ENCODE measurements at regions not wholly inside any gene's neighbourhood (a gene's known extent, or its start where the extent isn't known, plus 50 kb on each side); places are given as distances from the start of the nearest gene placed in this dataset.

GRCh38 chr13:111598747-111599146 is 278.3 kb downstream of the TEX29 start:
- no peaks in the 10 kb centered on the region for H3K9me3 Mint-ChIP-seq
- H3K4me3 Mint-ChIP-seq, result no peak overlapping the region
- DNase-seq, result no peak
- H3K27ac Mint-ChIP-seq, result no peak overlapping the region
- H3K4me1 Mint-ChIP-seq, result no peaks in the 10 kb centered on the region
- H3K36me3 Mint-ChIP-seq, result no peaks in the 10 kb centered on the region
- POLR2A ChIA-PET, result no interaction called here
- H3K27me3 Mint-ChIP-seq, result no peaks in the 10 kb centered on the region
- no peak for ATAC-seq (ENCODE audit: low read depth)

DNA sequence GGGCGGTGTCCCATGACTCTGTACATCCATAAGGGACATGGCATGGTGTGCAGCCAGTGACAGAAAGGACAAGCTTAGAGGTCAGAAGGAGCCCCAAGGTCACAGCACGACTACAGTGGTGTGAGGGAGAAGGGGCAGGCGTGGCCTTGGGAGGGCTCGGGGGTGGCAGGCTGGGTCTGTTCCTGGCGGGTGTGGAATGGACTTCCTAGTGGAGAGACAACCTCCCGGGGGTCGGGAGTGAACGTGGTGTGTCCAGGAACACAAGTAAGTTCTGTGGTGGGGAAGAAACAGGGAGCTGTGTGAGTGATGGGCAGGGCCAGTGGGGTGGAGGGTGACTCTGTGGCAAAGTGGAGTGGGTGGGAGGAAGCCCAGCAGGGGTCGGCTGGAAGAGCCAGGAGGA is 279.3 kb downstream of the TEX29 start:
- POLR2A ChIA-PET, result no interaction called here
- no peak for ATAC-seq (ENCODE audit: low read depth)
- H3K4me3 Mint-ChIP-seq, result no peak overlapping the region
- no peak for DNase-seq
- H3K27me3 Mint-ChIP-seq, result no peaks in the 10 kb centered on the region
- no peak overlapping the region for H3K27ac Mint-ChIP-seq
- H3K4me1 Mint-ChIP-seq, result no peaks in the 10 kb centered on the region
- H3K9me3 Mint-ChIP-seq, result no peaks in the 10 kb centered on the region
- no peaks in the 10 kb centered on the region for H3K36me3 Mint-ChIP-seq

- Mint-ChIP-seq H3K4me3 (no peak overlapping the region), H3K27ac (no peak overlapping the region), H3K9me3 (no peaks in the 10 kb centered on the region), H3K36me3 (no peaks in the 10 kb centered on the region), H3K4me1 (no peaks in the 10 kb centered on the region), H3K27me3 (no peaks in the 10 kb centered on the region)
- ATAC-seq (ENCODE audit: low read depth) (no peak), DNase-seq (no peak)
- POLR2A ChIA-PET, result no interaction called here
These were observed 282.4 kb downstream of the TEX29 start for GRCh38 chr13:111602874-111603273.

- POLR2A ChIA-PET, result no interaction called here
- ATAC-seq (ENCODE audit: low read depth), result no peak
- H3K36me3 Mint-ChIP-seq, result no peaks in the 10 kb centered on the region
- H3K27ac Mint-ChIP-seq, result no peak overlapping the region
- H3K9me3 Mint-ChIP-seq, result no peaks in the 10 kb centered on the region
- no peaks in the 10 kb centered on the region for H3K27me3 Mint-ChIP-seq
- H3K4me1 Mint-ChIP-seq, result no peaks in the 10 kb centered on the region
- DNase-seq, result no peak
- H3K4me3 Mint-ChIP-seq, result no peak overlapping the region
These were observed 283.7 kb downstream of the TEX29 start for GRCh38 chr13:111604097-111604496.

DNA sequence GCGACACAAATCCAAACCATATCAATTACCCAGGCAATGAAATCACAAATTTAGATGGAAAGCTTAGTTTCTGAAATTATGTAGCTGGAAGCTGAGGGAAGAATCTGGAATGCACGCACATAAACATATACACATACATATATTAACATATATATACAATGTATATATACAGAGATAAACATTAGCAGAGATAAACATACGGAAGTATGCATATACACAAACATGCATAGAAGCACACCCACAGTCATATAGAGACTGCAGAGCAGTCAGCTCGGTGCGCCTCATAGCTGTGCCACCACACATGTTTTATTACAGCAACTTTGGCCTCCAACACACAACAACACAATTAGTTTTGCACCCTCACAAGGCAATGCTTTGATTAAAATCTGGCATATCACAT is 288.1 kb downstream of the TEX29 start:
- H3K9me3 Mint-ChIP-seq, result no peaks in the 10 kb centered on the region
- ATAC-seq (ENCODE audit: low read depth), result no peak
- peaks cover 3% of the 10 kb centered on the region for H3K4me1 Mint-ChIP-seq
- no peaks in the 10 kb centered on the region for H3K36me3 Mint-ChIP-seq
- no peak overlapping the region for H3K4me3 Mint-ChIP-seq
- no peaks in the 10 kb centered on the region for H3K27me3 Mint-ChIP-seq
- no peak overlapping the region for H3K27ac Mint-ChIP-seq
- POLR2A ChIA-PET, result no interaction called here
- no peak for DNase-seq

- POLR2A ChIA-PET, result no interaction called here
- Mint-ChIP-seq H3K4me1 (peaks cover 3% of the 10 kb centered on the region), H3K9me3 (no peaks in the 10 kb centered on the region), H3K4me3 (no peak overlapping the region), H3K36me3 (no peaks in the 10 kb centered on the region), H3K27ac (no peak overlapping the region), H3K27me3 (no peaks in the 10 kb centered on the region)
- ATAC-seq (ENCODE audit: low read depth), result no peak
- DNase-seq, result no peak
These were observed 289.2 kb downstream of the TEX29 start for GRCh38 chr13:111609631-111610030.

- no peaks in the 10 kb centered on the region for H3K27me3 Mint-ChIP-seq
- POLR2A ChIA-PET, result no interaction called here
- peak overlapping the region; percentile 1 for H3K4me3 Mint-ChIP-seq
- H3K27ac Mint-ChIP-seq, result no peak overlapping the region
- no peaks in the 10 kb centered on the region for H3K36me3 Mint-ChIP-seq
- ATAC-seq (ENCODE audit: low read depth) (no peak), DNase-seq (no peak)
- no peaks in the 10 kb centered on the region for H3K9me3 Mint-ChIP-seq
- H3K4me1 Mint-ChIP-seq, result peaks cover 3% of the 10 kb centered on the region
These were observed 289.6 kb downstream of the TEX29 start for GRCh38 chr13:111610081-111610480.

- peaks cover 3% of the 10 kb centered on the region for H3K4me1 Mint-ChIP-seq
- H3K27ac Mint-ChIP-seq, result no peak overlapping the region
- no peak for DNase-seq
- no peaks in the 10 kb centered on the region for H3K36me3 Mint-ChIP-seq
- POLR2A ChIA-PET, result no interaction called here
- no peak overlapping the region for H3K4me3 Mint-ChIP-seq
- H3K27me3 Mint-ChIP-seq, result no peaks in the 10 kb centered on the region
- no peak for ATAC-seq (ENCODE audit: low read depth)
- no peaks in the 10 kb centered on the region for H3K9me3 Mint-ChIP-seq
These were observed 290.4 kb downstream of the TEX29 start for GRCh38 chr13:111610879-111611278.

GRCh38 chr13:111611651-111612050 is 291.2 kb downstream of the TEX29 start:
- no peak for DNase-seq
- Mint-ChIP-seq H3K9me3 (no peaks in the 10 kb centered on the region), H3K4me3 (no peak overlapping the region), H3K4me1 (peaks cover 3% of the 10 kb centered on the region), H3K27ac (no peak overlapping the region), H3K27me3 (no peaks in the 10 kb centered on the region), H3K36me3 (no peaks in the 10 kb centered on the region)
- POLR2A ChIA-PET, result no interaction called here
- no peak for ATAC-seq (ENCODE audit: low read depth)

GRCh38 chr13:111612886-111613285 is 292.4 kb downstream of the TEX29 start:
- peaks cover 3% of the 10 kb centered on the region for H3K4me1 Mint-ChIP-seq
- POLR2A ChIA-PET, result no interaction called here
- DNase-seq (no peak), ATAC-seq (ENCODE audit: low read depth) (no peak)
- no peaks in the 10 kb centered on the region for H3K27me3 Mint-ChIP-seq
- no peaks in the 10 kb centered on the region for H3K36me3 Mint-ChIP-seq
- H3K9me3 Mint-ChIP-seq, result no peaks in the 10 kb centered on the region
- no peak overlapping the region for H3K4me3 Mint-ChIP-seq
- no peak overlapping the region for H3K27ac Mint-ChIP-seq

GRCh38 chr13:111614009-111614408 is 293.6 kb downstream of the TEX29 start:
- POLR2A ChIA-PET, result no interaction called here
- Mint-ChIP-seq H3K27ac (no peak overlapping the region), H3K4me3 (no peak overlapping the region), H3K9me3 (no peaks in the 10 kb centered on the region), H3K4me1 (peaks cover 3% of the 10 kb centered on the region), H3K36me3 (no peaks in the 10 kb centered on the region), H3K27me3 (no peaks in the 10 kb centered on the region)
- no peak for ATAC-seq (ENCODE audit: low read depth)
- DNase-seq, result no peak

DNA sequence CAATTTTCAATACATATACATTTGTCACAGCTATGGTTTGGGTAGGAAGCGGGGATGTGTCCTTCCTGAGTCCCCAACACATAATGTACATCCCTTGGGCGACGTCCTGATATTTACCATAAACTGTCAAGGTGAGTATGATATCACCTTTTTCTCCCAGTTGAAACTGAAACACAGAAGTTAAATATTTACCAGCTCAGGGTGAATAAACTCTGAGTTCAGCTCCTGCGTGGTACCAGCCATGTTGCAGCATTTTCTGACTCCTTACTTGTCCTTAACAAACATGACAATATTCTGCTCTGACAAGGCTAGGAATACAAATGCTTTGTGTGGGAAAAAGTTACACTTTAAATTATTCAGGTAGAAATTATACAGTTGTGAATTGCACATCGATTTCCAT is 294.2 kb downstream of the TEX29 start:
- POLR2A ChIA-PET, result no interaction called here
- no peaks in the 10 kb centered on the region for H3K27me3 Mint-ChIP-seq
- no peak overlapping the region for H3K27ac Mint-ChIP-seq
- DNase-seq (no peak), ATAC-seq (ENCODE audit: low read depth) (no peak)
- H3K36me3 Mint-ChIP-seq, result no peaks in the 10 kb centered on the region
- H3K4me1 Mint-ChIP-seq, result peaks cover 3% of the 10 kb centered on the region
- H3K9me3 Mint-ChIP-seq, result no peaks in the 10 kb centered on the region
- H3K4me3 Mint-ChIP-seq, result no peak overlapping the region

DNA sequence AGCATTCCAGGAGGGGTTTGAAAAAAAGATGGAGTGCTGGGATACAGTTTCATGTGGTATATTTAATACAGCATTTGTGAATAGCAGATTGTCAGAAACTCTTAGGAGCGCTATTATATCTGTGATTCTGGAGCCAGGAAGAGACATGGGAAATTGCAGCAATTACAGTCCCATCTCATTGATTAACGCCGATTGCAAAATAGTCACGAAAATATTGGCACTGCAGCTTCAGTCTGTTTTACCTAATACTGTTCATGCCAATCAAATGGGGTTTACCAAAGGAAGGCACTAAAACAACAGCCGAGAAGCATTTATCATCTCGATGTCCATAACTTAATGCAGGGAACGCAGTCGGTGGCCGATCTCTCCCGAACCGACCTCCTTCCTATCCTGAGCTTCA is 295.8 kb downstream of the TEX29 start:
- Mint-ChIP-seq H3K4me1 (no peaks in the 10 kb centered on the region), H3K4me3 (no peak overlapping the region), H3K27ac (no peak overlapping the region), H3K27me3 (no peaks in the 10 kb centered on the region), H3K9me3 (no peaks in the 10 kb centered on the region), H3K36me3 (no peaks in the 10 kb centered on the region)
- POLR2A ChIA-PET, result no interaction called here
- no peak for DNase-seq
- no peak for ATAC-seq (ENCODE audit: low read depth)

DNA sequence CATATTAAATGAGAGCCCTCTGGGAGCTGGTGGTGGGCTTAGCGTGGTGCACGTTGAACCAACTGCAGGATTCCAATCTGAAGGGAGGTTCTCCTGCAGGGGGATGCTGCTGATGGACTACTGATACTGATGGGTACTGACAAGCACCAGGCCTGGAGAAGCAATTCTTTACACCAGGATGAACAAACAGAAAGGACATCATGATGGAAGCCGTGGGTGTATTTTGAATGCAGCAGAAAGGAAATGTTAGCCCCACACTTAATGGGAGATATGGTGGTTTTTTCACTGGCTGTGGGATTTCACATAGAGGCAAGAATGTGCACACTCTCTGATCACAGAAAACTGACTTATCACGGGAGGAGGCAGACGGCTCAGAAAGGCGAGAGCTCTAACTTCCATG is 299.7 kb downstream of the TEX29 start:
- POLR2A ChIA-PET, result no interaction called here
- no peak for ATAC-seq (ENCODE audit: low read depth)
- no peak overlapping the region for H3K27ac Mint-ChIP-seq

DNA sequence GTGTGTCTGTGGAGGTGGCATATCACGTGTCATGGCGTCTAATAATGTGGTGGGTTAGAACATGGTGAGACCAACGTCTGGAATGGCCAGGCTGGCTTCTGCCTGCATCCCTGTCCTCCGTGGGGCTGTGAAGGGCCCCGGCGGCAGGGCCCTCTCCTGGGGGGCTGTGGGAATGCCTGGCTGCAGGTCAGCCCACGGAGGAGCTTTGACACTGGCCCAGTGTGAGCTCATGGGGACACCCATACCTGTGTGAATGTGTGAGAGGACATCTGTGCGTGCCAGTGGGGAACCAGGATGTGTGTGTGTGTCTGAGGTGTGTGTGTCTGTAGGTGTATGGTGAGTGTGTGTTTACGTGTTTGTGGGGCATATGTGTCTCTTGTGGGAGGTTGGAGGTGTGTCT is 300.1 kb downstream of the TEX29 start:
- no peak for ATAC-seq (ENCODE audit: low read depth)
- no peaks in the 10 kb centered on the region for H3K36me3 Mint-ChIP-seq
- H3K27ac Mint-ChIP-seq, result no peak overlapping the region
- H3K4me1 Mint-ChIP-seq, result no peaks in the 10 kb centered on the region
- no peaks in the 10 kb centered on the region for H3K27me3 Mint-ChIP-seq
- DNase-seq, result no peak
- no peak overlapping the region for H3K4me3 Mint-ChIP-seq
- H3K9me3 Mint-ChIP-seq, result no peaks in the 10 kb centered on the region
- POLR2A ChIA-PET, result no interaction called here

More for the DNA sequence above, 299.7 kb downstream of the TEX29 start:
- DNase-seq, result no peak
- Mint-ChIP-seq H3K36me3 (no peaks in the 10 kb centered on the region), H3K9me3 (no peaks in the 10 kb centered on the region), H3K27me3 (no peaks in the 10 kb centered on the region), H3K4me3 (no peak overlapping the region), H3K4me1 (no peaks in the 10 kb centered on the region)
